ENCODE measurements at regions not wholly inside any gene's neighbourhood (a gene's known extent, or its start where the extent isn't known, plus 50 kb on each side); places are given as distances from the start of the nearest gene placed in this dataset.

DNA sequence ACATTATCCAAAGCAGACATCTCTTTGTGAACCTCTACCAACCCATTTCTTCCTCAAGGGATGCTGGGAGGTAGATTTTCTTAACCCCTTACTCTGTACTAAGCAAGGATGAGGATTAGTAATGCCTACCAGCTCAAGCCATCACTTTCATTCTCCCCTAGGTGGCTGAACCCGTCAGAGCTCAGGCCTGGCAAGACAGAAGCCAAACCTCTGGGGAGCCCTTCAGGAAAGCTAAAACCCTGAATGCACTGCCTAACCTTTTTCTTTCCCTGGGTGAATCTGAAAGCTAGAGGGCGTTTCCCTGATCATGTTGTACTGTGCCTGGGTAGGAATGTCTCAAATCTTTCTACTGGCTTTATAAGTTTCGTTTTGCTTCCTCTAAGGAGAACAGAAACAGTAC is 617.3 kb downstream of the RPL10L start:
- CTCF ChIA-PET = no interaction called here
- H3K9me3 ChIP-seq (ENCODE audit: low read depth, low read length, poor library complexity, severe bottlenecking) = no peaks in the 10 kb centered on the region
- H3K4me1 ChIP-seq (ENCODE audit: insufficient read depth, low read length, poor library complexity, severe bottlenecking) = no peaks in the 10 kb centered on the region
- TF ChIP-seq EZH2 (IDR thresholded peaks at IDR 0.05; ENCODE audit: borderline replicate concordance, low read depth, low read length, poor library complexity, severe bottlenecking) (no peak), CTCF (conservative IDR thresholded peaks at IDR 0.05; ENCODE audit: low read depth, low read length) (no peak)
- H3K27me3 ChIP-seq (replicated peaks; ENCODE audit: insufficient read depth, low read depth, low read length, poor library complexity) = no peaks in the 10 kb centered on the region
- POLR2A ChIA-PET (ENCODE audit: low non-redundant PET) = no interaction called here
- intact Hi-C loops (cut with micrococcal nuclease; ENCODE audit: unreplicated experiment) = no loop called here
- no peak for DNase-seq (ENCODE audit: low spot score)
- no peaks in the 10 kb centered on the region for H3K36me3 ChIP-seq (ENCODE audit: insufficient read depth, low read length, poor library complexity, severe bottlenecking)
- BruUV-seq (replicated peaks) = no TSS peak
- no peak overlapping the region for H3K27ac ChIP-seq (ENCODE audit: low read depth, low read length, poor library complexity, severe bottlenecking)
- H3K4me3 ChIP-seq (ENCODE audit: low read depth, low read length, poor library complexity, severe bottlenecking) = no peak overlapping the region

- no peaks in the 10 kb centered on the region for H3K27me3 ChIP-seq (replicated peaks; ENCODE audit: insufficient read depth, low read depth, low read length, poor library complexity)
- BruUV-seq (replicated peaks) = no TSS peak
- CTCF ChIA-PET = no interaction called here
Measured at GRCh38 chr14:46018846-46019420, 632.6 kb downstream of the RPL10L start.

DNA sequence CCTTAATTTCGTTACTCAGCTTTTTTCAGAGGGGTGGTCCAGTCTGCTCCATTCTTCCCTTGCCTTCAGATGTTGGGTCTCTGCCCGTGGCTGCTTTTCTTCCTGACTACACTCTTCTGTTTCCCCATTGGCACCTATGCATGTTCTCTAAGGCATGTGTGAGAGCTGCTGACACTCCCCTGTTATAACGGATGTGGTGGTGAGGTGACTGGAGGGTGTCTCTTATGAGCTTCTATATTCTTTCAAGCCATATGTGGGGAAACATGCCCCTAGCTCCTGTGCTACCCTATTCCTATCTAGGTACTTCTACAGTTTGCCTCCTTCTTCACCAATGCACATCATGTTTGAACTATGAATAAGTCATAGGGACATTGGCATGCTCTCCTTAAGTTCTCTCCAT is 643.2 kb downstream of the RPL10L start:
- TF ChIP-seq EZH2 (IDR thresholded peaks at IDR 0.05; ENCODE audit: borderline replicate concordance, low read depth, low read length, poor library complexity, severe bottlenecking) (no peak), CTCF (conservative IDR thresholded peaks at IDR 0.05; ENCODE audit: low read depth, low read length) (no peak)
- no peak overlapping the region for H3K4me3 ChIP-seq (ENCODE audit: low read depth, low read length, poor library complexity, severe bottlenecking)
- H3K36me3 ChIP-seq (ENCODE audit: insufficient read depth, low read length, poor library complexity, severe bottlenecking) = no peaks in the 10 kb centered on the region
- H3K27ac ChIP-seq (ENCODE audit: low read depth, low read length, poor library complexity, severe bottlenecking) = no peak overlapping the region
- peaks cover 21% of the 10 kb centered on the region for H3K9me3 ChIP-seq (ENCODE audit: low read depth, low read length, poor library complexity, severe bottlenecking)
- intact Hi-C loops (cut with micrococcal nuclease; ENCODE audit: unreplicated experiment) = no loop called here
- no peaks in the 10 kb centered on the region for H3K4me1 ChIP-seq (ENCODE audit: insufficient read depth, low read length, poor library complexity, severe bottlenecking)
- no peak for DNase-seq (ENCODE audit: low spot score)
- CTCF ChIA-PET = no interaction called here
- no TSS peak for BruUV-seq (replicated peaks)
- H3K27me3 ChIP-seq (replicated peaks; ENCODE audit: insufficient read depth, low read depth, low read length, poor library complexity) = no peaks in the 10 kb centered on the region
- POLR2A ChIA-PET (ENCODE audit: low non-redundant PET) = no interaction called here

More at GRCh38 chr14:46018846-46019420, 632.6 kb downstream of the RPL10L start:
- POLR2A ChIA-PET (ENCODE audit: low non-redundant PET) = no interaction called here
- no peak overlapping the region for H3K4me3 ChIP-seq (ENCODE audit: low read depth, low read length, poor library complexity, severe bottlenecking)
- no peak overlapping the region for H3K27ac ChIP-seq (ENCODE audit: low read depth, low read length, poor library complexity, severe bottlenecking)
- no peaks in the 10 kb centered on the region for H3K36me3 ChIP-seq (ENCODE audit: insufficient read depth, low read length, poor library complexity, severe bottlenecking)
- no peaks in the 10 kb centered on the region for H3K4me1 ChIP-seq (ENCODE audit: insufficient read depth, low read length, poor library complexity, severe bottlenecking)
- peaks cover 4% of the 10 kb centered on the region for H3K9me3 ChIP-seq (ENCODE audit: low read depth, low read length, poor library complexity, severe bottlenecking)
- DNase-seq (ENCODE audit: low spot score) = no peak
- intact Hi-C loops (cut with micrococcal nuclease; ENCODE audit: unreplicated experiment) = no loop called here
- TF ChIP-seq EZH2 (IDR thresholded peaks at IDR 0.05; ENCODE audit: borderline replicate concordance, low read depth, low read length, poor library complexity, severe bottlenecking) (no peak), CTCF (conservative IDR thresholded peaks at IDR 0.05; ENCODE audit: low read depth, low read length) (no peak)

Data from A673 (cell line).